ENCODE measurements at regions not wholly inside any gene's neighbourhood (a gene's known extent, or its start where the extent isn't known, plus 50 kb on each side); places are given as distances from the start of the nearest gene placed in this dataset.
A peak's percentile ranks its signal among the peaks of the same experiment; 100 is the strongest.

DNA sequence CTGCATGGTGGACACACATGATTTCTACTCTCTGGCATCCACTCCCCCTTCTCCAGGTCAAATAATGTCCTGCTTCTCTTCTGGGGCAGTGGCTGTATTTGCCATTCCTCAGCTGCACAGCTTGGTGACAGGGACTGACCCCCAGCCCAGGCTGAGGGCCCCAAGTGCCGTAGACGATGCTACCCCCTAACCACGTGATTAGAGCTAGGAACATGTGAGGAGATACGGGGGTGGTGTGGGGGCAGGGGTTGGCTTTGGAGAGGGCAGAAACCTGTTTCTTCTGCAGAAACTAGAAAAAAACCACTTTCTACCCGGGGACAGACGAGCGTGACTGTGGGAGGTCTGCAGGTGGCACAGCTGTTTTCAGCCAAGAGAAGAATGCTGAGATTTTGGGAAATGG lies 192.4 kb downstream of the SIPA1L2 start:
- 90% methylated on average over 7 of the region's 7 CpGs for WGBS
- Histone ChIP-seq H3K4me3 (no peak overlapping the region), H3K4me1 (peaks cover 24 to 31% (median 27%) of the 10 kb centered on the region in 4 donors), H3K27me3 (no peaks in the 10 kb centered on the region), H3K9me3 (no peaks in the 10 kb centered on the region), H3K27ac (replicated peaks in 1 of 4) (no peak overlapping the region), H3K36me3 (peaks cover 15 to 69% (median 51%) of the 10 kb centered on the region in 4 donors)
- intact Hi-C loops (cut with DNase I), result loop anchor here (10.0 kb wide), 1 partner anchor 187 kb away; no protein-coding TSS in a partner anchor
- DNase-seq (ENCODE audit: extremely low spot score), result peak; percentile 66
- no peak for TF ChIP-seq POLR2A (IDR thresholded peaks at IDR 0.05; ENCODE audit: low read depth)
- no peak for TF ChIP-seq POLR2AphosphoS5 (IDR thresholded peaks at IDR 0.05)
- TF ChIP-seq, protein P1, sequence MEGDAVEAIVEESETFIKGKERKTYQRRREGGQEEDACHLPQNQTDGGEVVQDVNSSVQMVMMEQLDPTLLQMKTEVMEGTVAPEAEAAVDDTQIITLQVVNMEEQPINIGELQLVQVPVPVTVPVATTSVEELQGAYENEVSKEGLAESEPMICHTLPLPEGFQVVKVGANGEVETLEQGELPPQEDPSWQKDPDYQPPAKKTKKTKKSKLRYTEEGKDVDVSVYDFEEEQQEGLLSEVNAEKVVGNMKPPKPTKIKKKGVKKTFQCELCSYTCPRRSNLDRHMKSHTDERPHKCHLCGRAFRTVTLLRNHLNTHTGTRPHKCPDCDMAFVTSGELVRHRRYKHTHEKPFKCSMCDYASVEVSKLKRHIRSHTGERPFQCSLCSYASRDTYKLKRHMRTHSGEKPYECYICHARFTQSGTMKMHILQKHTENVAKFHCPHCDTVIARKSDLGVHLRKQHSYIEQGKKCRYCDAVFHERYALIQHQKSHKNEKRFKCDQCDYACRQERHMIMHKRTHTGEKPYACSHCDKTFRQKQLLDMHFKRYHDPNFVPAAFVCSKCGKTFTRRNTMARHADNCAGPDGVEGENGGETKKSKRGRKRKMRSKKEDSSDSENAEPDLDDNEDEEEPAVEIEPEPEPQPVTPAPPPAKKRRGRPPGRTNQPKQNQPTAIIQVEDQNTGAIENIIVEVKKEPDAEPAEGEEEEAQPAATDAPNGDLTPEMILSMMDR (IDR thresholded peaks at IDR 0.05), result no peak
- no peak for TF ChIP-seq EP300 (IDR thresholded peaks at IDR 0.05)

DNA sequence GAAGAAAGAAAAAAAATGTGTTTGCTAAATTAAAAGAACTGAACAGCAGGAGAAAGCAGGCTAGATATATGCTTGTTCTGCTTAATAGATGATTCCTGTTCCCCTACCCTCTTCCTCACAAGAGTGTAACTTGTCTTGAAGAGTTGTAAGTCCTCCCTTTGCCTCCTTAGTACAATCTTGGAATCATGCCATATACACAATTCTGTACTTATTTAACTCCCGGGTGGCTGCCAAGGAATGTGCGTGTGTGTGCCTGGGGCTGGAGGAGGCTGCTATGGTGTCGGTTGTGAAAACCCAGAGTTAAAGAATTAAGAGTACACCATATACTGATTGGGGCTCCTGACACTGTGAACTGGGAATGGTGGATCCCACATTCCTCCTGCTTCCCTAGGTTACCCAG lies 194.2 kb downstream of the SIPA1L2 start:
- TF ChIP-seq POLR2AphosphoS5 (IDR thresholded peaks at IDR 0.05) (peak in 1 of 2 donors; percentile 28), EP300 (IDR thresholded peaks at IDR 0.05) (no peak)
- DNase-seq (ENCODE audit: extremely low spot score), result no peak
- Histone ChIP-seq H3K4me3 (no peak overlapping the region), H3K4me1 (peaks cover 26 to 31% (median 27%) of the 10 kb centered on the region in 4 donors), H3K27ac (replicated peaks in 1 of 4) (peak overlapping the region in 1 of 4 donors; percentile 2), H3K9me3 (no peaks in the 10 kb centered on the region), H3K27me3 (no peaks in the 10 kb centered on the region), H3K36me3 (peaks cover 18 to 60% (median 42%) of the 10 kb centered on the region in 4 donors)
- intact Hi-C loops (cut with DNase I), result loop anchor here (10.0 kb wide), 1 partner anchor 189 kb away; no protein-coding TSS in a partner anchor
- WGBS, result 34% methylated on average over 3 of the region's 3 CpGs

DNA sequence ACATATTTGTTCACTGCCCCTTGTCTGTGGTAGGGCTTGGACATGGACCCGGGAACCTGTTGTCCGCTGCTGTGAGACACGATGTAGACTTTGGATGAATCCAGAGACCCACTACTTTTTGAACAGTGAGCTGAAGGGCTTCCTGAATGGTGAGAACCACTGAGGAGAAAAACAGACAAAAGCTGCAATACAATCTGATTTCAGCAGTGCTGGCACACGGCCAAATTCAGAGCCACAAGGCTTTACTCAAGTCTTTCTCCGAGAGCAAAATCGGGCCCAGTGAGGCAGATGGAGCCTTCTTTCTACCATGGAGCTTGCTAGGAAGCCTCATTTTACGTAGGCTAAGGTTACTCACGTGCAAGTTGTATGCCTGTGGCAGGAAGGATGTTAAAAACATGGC lies 197.6 kb downstream of the SIPA1L2 start:
- no peak for DNase-seq (ENCODE audit: extremely low spot score)
- Histone ChIP-seq H3K4me3 (no peak overlapping the region), H3K4me1 (peaks cover 22 to 37% (median 28%) of the 10 kb centered on the region in 4 donors), H3K27ac (replicated peaks in 1 of 4) (no peak overlapping the region), H3K9me3 (no peaks in the 10 kb centered on the region), H3K27me3 (no peaks in the 10 kb centered on the region), H3K36me3 (peaks cover 4 to 44% (median 24%) of the 10 kb centered on the region in 4 donors)
- intact Hi-C loops (cut with DNase I), result loop anchor here (10.0 kb wide), 1 partner anchor 192 kb away; no protein-coding TSS in a partner anchor
- TF ChIP-seq POLR2A (IDR thresholded peaks at IDR 0.05; ENCODE audit: low read depth) (no peak), POLR2AphosphoS5 (IDR thresholded peaks at IDR 0.05) (no peak), EP300 (IDR thresholded peaks at IDR 0.05) (no peak)
- TF ChIP-seq, protein P1 (IDR thresholded peaks at IDR 0.05), result no peak
- 68% methylated on average over 8 of the region's 8 CpGs for WGBS

DNA sequence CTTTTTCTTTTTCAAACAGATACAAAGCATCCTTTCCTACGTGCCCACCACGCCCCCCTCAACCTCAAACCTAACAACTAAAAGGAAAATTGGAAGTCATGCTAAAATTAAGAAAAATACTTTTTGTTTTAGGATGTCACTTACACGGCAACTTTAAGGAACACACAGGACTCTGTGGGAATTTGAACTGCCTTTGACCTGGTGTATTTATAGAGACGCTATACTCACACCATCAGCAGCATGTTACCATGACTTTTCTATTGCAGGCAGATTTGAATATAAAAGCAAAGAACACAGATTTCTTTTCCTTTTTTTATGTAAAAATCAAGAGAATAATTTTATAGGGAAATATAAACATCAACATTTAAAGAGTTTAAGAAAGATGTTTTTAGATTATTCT lies 198.2 kb downstream of the SIPA1L2 start:
- DNase-seq (ENCODE audit: extremely low spot score), result no peak
- H3K4me1 ChIP-seq, result peaks cover 27 to 39% (median 32%) of the 10 kb centered on the region in 4 donors
- 88% methylated on average over 4 of the region's 4 CpGs for WGBS

DNA sequence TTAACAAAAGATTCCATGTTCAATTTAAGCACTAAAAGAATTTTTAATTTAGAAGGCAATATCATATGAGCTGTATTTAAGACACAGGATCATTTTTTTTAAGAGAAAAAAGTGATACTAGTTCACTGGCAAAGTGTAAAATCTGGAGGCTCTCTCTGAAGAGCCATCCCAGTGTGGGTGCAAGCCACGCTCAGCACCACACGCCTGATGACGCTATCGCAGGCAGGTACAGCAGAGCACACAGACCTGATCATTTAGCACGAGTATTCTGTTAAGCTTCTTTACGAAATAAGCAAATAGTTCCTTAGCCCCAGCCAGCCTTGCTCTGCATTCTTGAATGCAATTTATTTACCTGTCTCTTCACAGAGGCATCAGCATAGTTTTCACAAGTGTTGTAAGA lies 198.6 kb downstream of the SIPA1L2 start:
- no peak overlapping the region for H3K27ac ChIP-seq (replicated peaks in 1 of 4)
- H3K4me1 ChIP-seq, result peaks cover 25 to 36% (median 28%) of the 10 kb centered on the region in 4 donors
- 92% methylated on average over 6 of the region's 6 CpGs for WGBS
- no peaks in the 10 kb centered on the region for H3K9me3 ChIP-seq
- DNase-seq (ENCODE audit: extremely low spot score), result no peak
- H3K27me3 ChIP-seq, result no peaks in the 10 kb centered on the region
- no peak overlapping the region for H3K4me3 ChIP-seq
- intact Hi-C loops (cut with DNase I), result loop anchor here (10.0 kb wide), 1 partner anchor 193 kb away; no protein-coding TSS in a partner anchor
- peaks cover 4 to 45% (median 26%) of the 10 kb centered on the region in 4 donors for H3K36me3 ChIP-seq
- TF ChIP-seq EP300 (IDR thresholded peaks at IDR 0.05), result no peak
- TF ChIP-seq POLR2A (IDR thresholded peaks at IDR 0.05; ENCODE audit: low read depth), result no peak
- TF ChIP-seq POLR2AphosphoS5 (IDR thresholded peaks at IDR 0.05), result no peak
- TF ChIP-seq, protein P1 (IDR thresholded peaks at IDR 0.05), result no peak

More for the DNA sequence above, 198.2 kb downstream of the SIPA1L2 start:
- Histone ChIP-seq H3K9me3 (no peaks in the 10 kb centered on the region), H3K36me3 (peaks cover 4 to 45% (median 25%) of the 10 kb centered on the region in 4 donors), H3K4me3 (no peak overlapping the region), H3K27me3 (no peaks in the 10 kb centered on the region), H3K27ac (replicated peaks in 1 of 4) (no peak overlapping the region)
- TF ChIP-seq POLR2AphosphoS5 (IDR thresholded peaks at IDR 0.05) (no peak), EP300 (IDR thresholded peaks at IDR 0.05) (no peak), POLR2A (IDR thresholded peaks at IDR 0.05; ENCODE audit: low read depth) (no peak)
- TF ChIP-seq, protein P1 (IDR thresholded peaks at IDR 0.05), result no peak
- intact Hi-C loops (cut with DNase I), result loop anchor here (10.0 kb wide), 1 partner anchor 193 kb away; no protein-coding TSS in a partner anchor

All from esophagus muscularis mucosa (tissue), 4 donors.